Stomach (tissue), 8 donors: ENCODE measurements at regions not wholly inside any gene's neighbourhood (a gene's known extent, or its start where the extent isn't known, plus 50 kb on each side); places are given as distances from the start of the nearest gene placed in this dataset.

ENCODE experiments used
- DNase-seq, 2 donors: peaks; one replicate each; pipeline versions ENCODE4 v3.0.0 to v3.0.0-alpha.2; 2013 to 2019
- H3K27ac ChIP-seq, 5 donors: fragments of 200-600 bp in 4 of 5; sonication (generic) in 4 of 5; one replicate each; pipeline ENCODE4 v1.5.1; 2013 to 2019; ENCODE audit warnings: mild to moderate bottlenecking in 1 of 5, moderate library complexity in 1 of 5
- H3K27me3 ChIP-seq, 3 donors: fragments of 200-600 bp; sonication (generic); one replicate each; pipeline ENCODE4 v1.5.1; 2017 to 2019; ENCODE audit warnings: mixed run types in 1 of 3
- H3K36me3 ChIP-seq, 4 donors: fragments of 200-600 bp; sonication (generic); 1 replicate in 3 of 4; 2 replicates in 1 of 4; pipeline ENCODE4 v1.5.1; 2016 to 2019
- H3K4me1 ChIP-seq, 4 donors: fragments of 200-600 bp; sonication (generic); one replicate each; pipeline ENCODE4 v1.5.1; 2016 to 2019
- H3K4me3 ChIP-seq, 4 donors: fragments of 200-600 bp; sonication (generic) in 3 of 4; one replicate each; pipeline ENCODE4 v1.5.1; 2016 to 2019; ENCODE audit warnings: mild to moderate bottlenecking in 1 of 4
- H3K9me3 ChIP-seq, 4 donors: fragments of 200-600 bp; sonication (generic); one replicate each; pipeline ENCODE4 v1.5.1; 2016 to 2019
- CTCF ChIP-seq, 7 experiments: fragments of 450-650 bp in 4 of 7; fragments of 200-600 bp in 3 of 7; sonication (generic) in 3 of 7; IDR thresholded peaks; one replicate each; pipeline ENCODE4 v1.5.1; 2016 to 2019; ENCODE audit warnings: antibody characterized with exemption in 7 of 7, control low read depth in 2 of 7, mild to moderate bottlenecking in 1 of 7
- EP300 ChIP-seq: sonication (generic); formaldehyde crosslinking; IDR thresholded peaks from one replicate; pipeline ENCODE4 v1.6.1; 2017; ENCODE audit warnings: antibody characterized with exemption
- POLR2A ChIP-seq, 4 donors: fragments of 450-650 bp; IDR thresholded peaks; one replicate each; pipeline ENCODE4 v1.6.1; 2016; ENCODE audit warnings: antibody characterized with exemption in 4 of 4, control low read depth in 2 of 4, mild to moderate bottlenecking in 1 of 4, moderate library complexity in 1 of 4
- POLR2AphosphoS5 ChIP-seq, 3 donors: sonication (generic); formaldehyde crosslinking; IDR thresholded peaks; one replicate each; pipeline ENCODE4 v1.6.1; 2016; ENCODE audit warnings: antibody characterized with exemption in 3 of 3
- WGBS, 5 donors: extraction: QIAGEN DNeasy Blood & Tissue Kit in 3 of 5; methylation state at CpG; one replicate each; pipeline versions ENCODE4 v1.1.5 to v1.1.7; 2013 to 2018; 5-methylcytosine and 5-hydroxymethylcytosine counted together
- intact Hi-C: fragments of 100-400 bp; cut with DNase I; formaldehyde crosslinking; loops from one replicate; pipeline ENCODE4 v1.15.1; 2023; ENCODE audit warnings: low total_unique reads
- donor health status: healthy with polysubstance abuse.
- donor health status: Bipolar disorder and iron deficiency.
- donor health status: healthy.

- Histone ChIP-seq H3K4me3 (no peak overlapping the region), H3K27me3 (peaks cover 3 to 76% (median 15%) of the 10 kb centered on the region in 3 donors), H3K27ac (no peak overlapping the region), H3K4me1 (no peaks in the 10 kb centered on the region), H3K36me3 (no peaks in the 10 kb centered on the region), H3K9me3 (no peaks in the 10 kb centered on the region)
- TF ChIP-seq CTCF (IDR thresholded peaks at IDR 0.05) (no peak), POLR2AphosphoS5 (IDR thresholded peaks at IDR 0.05) (no peak), EP300 (no peak), POLR2A (IDR thresholded peaks at IDR 0.05) (no peak)
- intact Hi-C loops: no loop called here
- DNase-seq: no peak
- WGBS, 5 donors: 41 to 50% (median 48%) methylated on average over 21 to 27 of the region's 27 CpGs
These were observed 329.8 kb upstream of the SFSWAP start for GRCh38 chr12:131380965-131381705.

GRCh38 chr12:131381716-131382430 is 329.0 kb upstream of the SFSWAP start:
- Histone ChIP-seq H3K36me3 (no peaks in the 10 kb centered on the region), H3K27me3 (peaks cover 3 to 83% (median 15%) of the 10 kb centered on the region in 3 donors), H3K4me1 (no peaks in the 10 kb centered on the region), H3K9me3 (no peaks in the 10 kb centered on the region), H3K27ac (no peak overlapping the region), H3K4me3 (no peak overlapping the region)
- 66 to 75% (median 70%) methylated on average over 19 to 22 of the region's 22 CpGs for WGBS, 5 donors
- TF ChIP-seq POLR2A (IDR thresholded peaks at IDR 0.05) (no peak), CTCF (IDR thresholded peaks at IDR 0.05) (no peak), POLR2AphosphoS5 (IDR thresholded peaks at IDR 0.05) (no peak), EP300 (no peak)
- intact Hi-C loops: no loop called here
- DNase-seq: no peak

- Histone ChIP-seq H3K4me1 (no peaks in the 10 kb centered on the region), H3K9me3 (no peaks in the 10 kb centered on the region), H3K36me3 (no peaks in the 10 kb centered on the region), H3K27me3 (peaks cover 3 to 94% (median 15%) of the 10 kb centered on the region in 3 donors), H3K27ac (no peak overlapping the region), H3K4me3 (no peak overlapping the region)
- 76 to 86% (median 82%) methylated on average over 6 to 9 of the region's 9 CpGs for WGBS, 5 donors
- intact Hi-C loops: no loop called here
- DNase-seq: no peak
- TF ChIP-seq EP300 (no peak), CTCF (IDR thresholded peaks at IDR 0.05) (no peak), POLR2A (IDR thresholded peaks at IDR 0.05) (no peak), POLR2AphosphoS5 (IDR thresholded peaks at IDR 0.05) (no peak)
These were observed 327.6 kb upstream of the SFSWAP start for GRCh38 chr12:131383291-131383690.

- no peak for DNase-seq
- Histone ChIP-seq H3K27me3 (peaks cover 3 to 89% (median 15%) of the 10 kb centered on the region in 3 donors), H3K27ac (no peak overlapping the region), H3K9me3 (no peaks in the 10 kb centered on the region), H3K36me3 (no peaks in the 10 kb centered on the region), H3K4me1 (no peaks in the 10 kb centered on the region), H3K4me3 (no peak overlapping the region)
- intact Hi-C loops: no loop called here
- TF ChIP-seq POLR2A (IDR thresholded peaks at IDR 0.05) (no peak), CTCF (IDR thresholded peaks at IDR 0.05) (no peak), EP300 (no peak)
- 47 to 63% (median 54%) methylated on average over 19 to 21 of the region's 21 CpGs for WGBS, 5 donors
These were observed 326.9 kb upstream of the SFSWAP start for GRCh38 chr12:131383741-131384543.
